MV-4-11 (cell line): ENCODE measurements at regions not wholly inside any gene's neighbourhood (a gene's known extent, or its start where the extent isn't known, plus 50 kb on each side); places are given as distances from the start of the nearest gene placed in this dataset.
"Not testable (repeated sequence)": the region's sequence is repeated elsewhere in the genome, so short reads cannot be mapped to it uniquely, and the experiment has no call there.

Source experiments
- DNase-seq: peaks from one replicate; lab custom pipeline; 2025; lab: John Stamatoyannopoulos, UW

DNA sequence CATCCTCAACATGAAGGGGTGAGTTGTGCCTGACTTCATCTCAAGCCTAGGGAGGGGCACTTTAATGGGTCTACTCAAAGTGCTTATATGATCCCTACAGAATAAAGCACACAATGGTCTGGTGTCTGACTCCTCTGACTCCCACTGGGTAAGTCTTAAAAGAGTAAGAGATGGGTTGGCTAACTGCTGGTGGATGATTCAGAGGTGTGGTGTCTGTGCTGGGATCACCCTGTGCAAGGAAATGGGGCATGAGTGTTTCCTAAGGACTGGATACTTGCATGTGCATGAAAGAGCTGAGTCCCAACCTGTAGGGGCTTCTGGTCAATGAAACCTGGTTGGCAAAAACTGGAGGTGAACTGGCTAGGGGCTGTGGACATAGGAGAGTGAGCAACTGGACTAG lies 158.8 kb downstream of the IL20RB start:
- DNase-seq, result no peak

DNA sequence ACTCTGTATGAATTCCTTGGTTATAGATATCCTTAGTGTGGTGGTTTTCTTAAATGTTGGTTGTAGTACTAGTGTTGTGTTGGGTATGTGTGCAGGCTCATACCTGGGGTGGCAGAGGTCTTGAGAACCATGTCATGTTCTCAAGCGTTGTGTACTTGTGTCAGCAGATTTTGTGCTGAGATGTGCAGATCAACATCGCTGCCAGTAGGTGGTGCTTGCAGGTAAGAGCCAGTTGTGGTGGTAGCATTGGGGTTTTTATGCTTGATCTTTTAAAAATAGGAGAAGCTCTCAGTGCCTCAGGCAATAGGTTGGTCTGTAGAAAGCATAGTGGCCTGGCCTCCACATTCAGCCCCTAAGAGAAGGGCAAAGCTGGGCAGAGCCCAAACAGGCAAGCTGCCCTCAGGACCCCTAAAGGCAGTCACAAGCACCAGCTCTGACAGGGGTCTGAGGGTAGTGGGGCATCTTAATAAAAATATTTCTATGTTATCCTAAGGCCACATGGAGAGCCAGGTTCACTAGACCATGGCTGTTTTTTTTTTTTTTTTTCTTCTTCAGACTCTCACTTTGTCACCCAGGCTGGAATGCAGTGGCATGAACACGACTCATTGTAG lies 164.0 kb downstream of the IL20RB start:
- no peak for DNase-seq

DNA sequence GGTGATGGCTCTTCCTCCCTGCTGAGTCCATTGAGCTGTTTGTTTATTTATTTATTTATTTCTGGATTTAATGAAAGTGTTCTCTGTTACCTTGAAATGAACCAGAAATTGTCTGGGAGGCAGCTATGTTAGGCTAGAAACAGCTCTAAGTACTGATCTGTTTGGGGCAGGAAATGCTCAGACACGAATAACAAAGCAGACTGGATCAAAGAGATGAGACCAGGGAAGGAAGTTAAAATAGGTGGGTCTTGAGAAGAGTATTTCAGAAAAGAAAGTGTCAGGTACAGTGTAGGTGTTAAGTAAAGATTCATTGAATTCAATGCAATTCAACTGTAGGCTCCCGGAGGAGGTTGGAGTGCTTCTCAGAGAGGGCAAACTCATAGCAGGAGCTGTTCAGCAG lies 173.3 kb downstream of the IL20RB start:
- DNase-seq, result no peak

DNA sequence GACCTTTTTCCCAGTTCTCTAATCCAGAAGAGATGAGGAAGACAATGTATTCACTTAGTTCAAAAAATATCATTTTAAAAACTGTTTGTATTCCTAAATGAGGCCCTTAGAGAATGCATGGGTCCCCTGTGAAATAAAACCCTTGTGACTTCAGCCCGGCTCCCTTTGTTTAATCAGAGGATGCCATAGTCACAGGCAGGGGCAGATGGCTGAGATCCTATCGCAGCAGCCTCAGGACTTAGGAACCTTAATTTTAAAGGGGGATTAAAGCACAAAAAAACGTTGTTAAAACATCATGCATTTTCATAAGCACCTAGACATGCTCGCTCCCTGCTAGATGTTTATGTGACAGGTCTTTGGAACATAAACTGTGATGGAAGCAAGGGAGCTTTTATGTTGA lies 176.6 kb downstream of the IL20RB start:
- no peak for DNase-seq

- DNase-seq, result no peak
Measured at GRCh38 chr3:137148406-137148805, 190.6 kb downstream of the IL20RB start.

GRCh38 chr3:137148917-137149316 lies 191.1 kb downstream of the IL20RB start:
- no peak for DNase-seq

GRCh38 chr3:137150825-137151224 lies 193.0 kb downstream of the IL20RB start:
- DNase-seq, result no peak

GRCh38 chr3:137153046-137153445 lies 195.3 kb downstream of the IL20RB start:
- not testable (repeated sequence) for DNase-seq

DNA sequence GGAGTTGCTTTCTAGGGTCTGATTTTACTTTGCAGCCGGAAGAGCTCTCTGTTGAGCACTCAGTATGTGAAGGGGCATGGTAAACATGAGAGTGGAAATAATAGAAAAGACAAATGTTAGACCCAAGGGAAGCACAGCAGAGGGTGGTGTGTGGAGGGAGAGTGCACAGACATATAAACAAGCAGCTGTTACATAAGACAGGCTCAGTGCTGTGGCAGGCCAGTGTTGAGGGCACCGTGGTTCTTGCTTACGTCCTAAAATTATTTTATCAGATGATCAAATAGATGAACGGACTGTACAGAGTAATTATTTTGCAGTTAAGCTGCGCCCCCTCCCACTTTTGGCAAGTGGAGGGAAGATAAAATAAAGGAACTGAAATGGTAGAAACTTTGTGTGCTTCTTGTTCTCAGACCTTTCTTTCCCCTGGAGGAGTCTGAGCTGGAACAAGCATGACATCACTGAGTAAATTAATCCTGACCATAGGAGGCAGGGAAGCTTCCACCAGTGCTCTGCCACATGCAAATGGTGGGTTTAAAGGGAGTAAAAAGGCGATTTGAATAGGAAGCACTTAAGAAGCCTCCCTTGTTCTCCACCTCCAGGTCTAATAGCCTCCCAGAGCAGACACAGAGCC lies 205.6 kb downstream of the IL20RB start:
- DNase-seq, result no peak

- no peak for DNase-seq
Measured at GRCh38 chr3:137163958-137164357, 206.2 kb downstream of the IL20RB start.

GRCh38 chr3:137165117-137165806 lies 207.5 kb downstream of the IL20RB start:
- DNase-seq, result no peak

GRCh38 chr3:137171834-137172603 lies 214.2 kb downstream of the IL20RB start:
- no peak for DNase-seq

DNA sequence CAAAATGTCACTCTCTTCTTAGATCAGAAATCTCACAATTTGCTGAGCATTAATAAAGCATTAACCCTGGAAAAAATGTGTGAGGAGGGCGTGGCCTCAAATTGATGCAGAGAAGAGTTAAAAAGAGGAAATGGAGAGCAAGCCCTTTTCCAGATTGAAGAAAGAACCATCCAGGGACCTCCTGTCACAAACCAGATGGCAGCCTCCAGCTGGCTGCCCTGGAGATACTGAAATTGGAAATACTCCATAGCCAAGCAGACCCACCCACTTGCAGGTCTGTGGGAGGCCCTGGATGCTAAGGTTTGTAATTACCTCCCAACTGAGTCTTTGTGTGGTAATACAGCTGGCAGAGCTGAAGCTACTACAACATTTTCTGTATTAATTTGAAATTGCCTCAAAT lies 214.9 kb downstream of the IL20RB start:
- DNase-seq, result no peak

- DNase-seq, result no peak
Measured at GRCh38 chr3:137174514-137174913, 216.7 kb downstream of the IL20RB start.

DNA sequence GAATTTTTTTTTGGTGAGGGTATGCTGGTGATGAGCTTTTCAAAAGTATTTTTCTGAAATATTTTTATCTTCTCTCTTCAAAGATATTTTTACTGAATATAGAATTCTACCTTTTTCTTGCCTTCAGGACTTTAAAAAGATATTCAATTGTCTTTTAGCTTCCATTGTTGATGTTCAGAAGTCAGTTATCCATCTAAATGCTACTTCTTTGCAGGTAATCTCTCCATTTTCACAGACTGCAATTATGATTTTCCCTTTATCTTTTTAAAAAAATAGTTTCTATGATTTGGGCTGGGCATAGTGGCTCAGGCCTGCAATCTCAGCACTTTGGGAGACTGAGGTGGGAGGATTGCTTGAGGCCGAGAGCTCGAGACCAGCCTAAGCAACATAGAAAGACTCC lies 222.4 kb downstream of the IL20RB start:
- no peak for DNase-seq

DNA sequence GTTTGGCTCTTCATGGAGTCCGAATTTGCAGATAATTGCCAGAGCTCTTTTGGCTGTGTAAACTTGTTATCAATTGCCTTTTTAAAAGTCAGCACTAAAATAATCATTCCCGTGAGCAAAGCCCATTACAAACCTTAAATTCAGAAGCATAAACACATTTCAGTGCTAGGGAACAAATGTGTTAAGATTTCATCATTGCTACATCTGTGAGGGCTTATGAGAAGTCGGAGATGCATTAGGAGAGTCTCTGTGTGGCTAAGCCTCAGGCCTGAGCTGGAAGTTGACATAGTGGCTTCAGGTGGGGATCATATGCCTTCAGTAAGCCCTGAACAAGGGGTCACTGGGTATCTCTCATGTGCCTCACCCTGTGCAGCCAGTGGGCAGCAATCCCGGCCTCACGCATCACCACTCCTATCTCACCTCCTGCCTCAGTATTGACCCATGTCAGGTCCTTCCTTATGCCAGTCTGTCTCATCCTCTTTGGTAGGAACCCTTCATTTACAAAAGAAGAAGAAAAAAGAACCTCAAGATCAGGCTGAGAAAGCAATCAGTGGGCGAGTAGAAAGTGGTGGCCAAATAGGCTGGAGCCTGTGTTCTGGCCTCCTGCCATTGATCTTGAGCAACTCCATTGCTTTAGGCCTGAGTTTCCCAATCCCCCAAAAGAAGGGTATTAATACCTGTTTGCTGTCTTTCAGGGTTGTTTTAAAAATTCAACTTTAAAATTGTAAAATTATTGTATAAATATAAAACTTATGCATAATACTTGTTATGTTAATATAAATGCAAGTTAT lies 233.5 kb downstream of the IL20RB start:
- DNase-seq, result no peak

GRCh38 chr3:137191951-137192350 lies 234.2 kb downstream of the IL20RB start:
- no peak for DNase-seq

GRCh38 chr3:137194301-137194700 lies 236.5 kb downstream of the IL20RB start:
- DNase-seq, result no peak

GRCh38 chr3:137198374-137198773 lies 240.6 kb downstream of the IL20RB start:
- DNase-seq, result not testable (repeated sequence)

DNA sequence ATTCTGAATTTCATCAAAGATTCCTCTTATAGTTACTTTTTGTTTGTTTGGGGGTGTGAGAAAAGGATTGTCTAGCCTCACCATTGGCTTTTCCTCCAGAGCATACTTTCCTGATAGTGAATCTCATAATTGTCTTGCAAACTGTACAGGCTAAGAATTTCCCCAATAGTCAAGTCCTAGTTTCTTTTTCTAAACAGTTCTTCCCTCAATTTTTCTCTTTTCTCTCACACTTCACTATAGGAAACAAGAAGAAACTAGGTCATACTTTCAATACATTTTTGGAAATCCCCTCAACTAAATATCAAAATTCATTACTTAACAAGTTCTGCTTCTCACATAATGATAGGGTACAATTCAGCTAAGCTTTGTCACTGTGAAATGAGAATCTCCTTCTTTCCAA lies 241.9 kb downstream of the IL20RB start:
- DNase-seq, result no peak

- no peak for DNase-seq
Measured at GRCh38 chr3:137201066-137201465, 243.3 kb downstream of the IL20RB start.

GRCh38 chr3:137202941-137203340 lies 245.2 kb downstream of the IL20RB start:
- no peak for DNase-seq
